ENCODE measurements at regions not wholly inside any gene's neighbourhood (a gene's known extent, or its start where the extent isn't known, plus 50 kb on each side); places are given as distances from the start of the nearest gene placed in this dataset.

DNA sequence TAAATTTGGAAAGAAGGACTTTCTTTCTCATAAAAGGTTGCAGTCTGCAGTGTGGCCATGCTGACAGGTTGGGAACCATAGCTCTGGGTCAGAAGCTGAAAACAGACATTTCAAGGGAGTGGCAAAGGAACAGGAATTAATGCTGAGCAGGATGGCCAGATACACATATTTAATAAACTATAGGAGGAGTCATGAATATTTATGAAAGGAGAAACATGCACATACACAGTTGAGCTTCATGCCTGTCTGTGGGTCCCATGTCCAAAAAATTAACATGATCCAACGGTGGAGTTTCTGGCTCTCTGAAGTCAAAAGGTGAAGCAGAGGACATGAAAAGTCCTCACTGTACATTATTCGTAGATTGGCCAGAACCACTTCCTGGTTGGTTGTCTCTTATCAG lies 2556.0 kb downstream of the PCDH9 start:
- H3K27me3 ChIP-seq (replicated peaks; ENCODE audit: control insufficient read depth, insufficient read depth, low read length) = no peaks in the 10 kb centered on the region
- TF ChIP-seq, protein P1, sequence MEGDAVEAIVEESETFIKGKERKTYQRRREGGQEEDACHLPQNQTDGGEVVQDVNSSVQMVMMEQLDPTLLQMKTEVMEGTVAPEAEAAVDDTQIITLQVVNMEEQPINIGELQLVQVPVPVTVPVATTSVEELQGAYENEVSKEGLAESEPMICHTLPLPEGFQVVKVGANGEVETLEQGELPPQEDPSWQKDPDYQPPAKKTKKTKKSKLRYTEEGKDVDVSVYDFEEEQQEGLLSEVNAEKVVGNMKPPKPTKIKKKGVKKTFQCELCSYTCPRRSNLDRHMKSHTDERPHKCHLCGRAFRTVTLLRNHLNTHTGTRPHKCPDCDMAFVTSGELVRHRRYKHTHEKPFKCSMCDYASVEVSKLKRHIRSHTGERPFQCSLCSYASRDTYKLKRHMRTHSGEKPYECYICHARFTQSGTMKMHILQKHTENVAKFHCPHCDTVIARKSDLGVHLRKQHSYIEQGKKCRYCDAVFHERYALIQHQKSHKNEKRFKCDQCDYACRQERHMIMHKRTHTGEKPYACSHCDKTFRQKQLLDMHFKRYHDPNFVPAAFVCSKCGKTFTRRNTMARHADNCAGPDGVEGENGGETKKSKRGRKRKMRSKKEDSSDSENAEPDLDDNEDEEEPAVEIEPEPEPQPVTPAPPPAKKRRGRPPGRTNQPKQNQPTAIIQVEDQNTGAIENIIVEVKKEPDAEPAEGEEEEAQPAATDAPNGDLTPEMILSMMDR (IDR thresholded peaks at IDR 0.05; ENCODE audit: insufficient read depth, low read length, poor library complexity, severe bottlenecking) = no peak
- H3K4me3 ChIP-seq (replicated peaks; ENCODE audit: low read depth, low read length) = no peak overlapping the region
- no peaks in the 10 kb centered on the region for H3K36me3 ChIP-seq (ENCODE audit: control insufficient read depth, insufficient read depth, low read length)
- no peak for DNase-seq (ENCODE audit: extremely low read depth, insufficient read length)

- no peak for DNase-seq (ENCODE audit: extremely low read depth, insufficient read length)
- H3K36me3 ChIP-seq (ENCODE audit: control insufficient read depth, insufficient read depth, low read length) = no peaks in the 10 kb centered on the region
- TF ChIP-seq, protein P1 (IDR thresholded peaks at IDR 0.05; ENCODE audit: insufficient read depth, low read length, poor library complexity, severe bottlenecking) = no peak
- H3K4me3 ChIP-seq (replicated peaks; ENCODE audit: low read depth, low read length) = no peak overlapping the region
- H3K27me3 ChIP-seq (replicated peaks; ENCODE audit: control insufficient read depth, insufficient read depth, low read length) = no peaks in the 10 kb centered on the region
Observed at GRCh38 chr13:64672751-64673150, 2557.4 kb downstream of the PCDH9 start.

DNA sequence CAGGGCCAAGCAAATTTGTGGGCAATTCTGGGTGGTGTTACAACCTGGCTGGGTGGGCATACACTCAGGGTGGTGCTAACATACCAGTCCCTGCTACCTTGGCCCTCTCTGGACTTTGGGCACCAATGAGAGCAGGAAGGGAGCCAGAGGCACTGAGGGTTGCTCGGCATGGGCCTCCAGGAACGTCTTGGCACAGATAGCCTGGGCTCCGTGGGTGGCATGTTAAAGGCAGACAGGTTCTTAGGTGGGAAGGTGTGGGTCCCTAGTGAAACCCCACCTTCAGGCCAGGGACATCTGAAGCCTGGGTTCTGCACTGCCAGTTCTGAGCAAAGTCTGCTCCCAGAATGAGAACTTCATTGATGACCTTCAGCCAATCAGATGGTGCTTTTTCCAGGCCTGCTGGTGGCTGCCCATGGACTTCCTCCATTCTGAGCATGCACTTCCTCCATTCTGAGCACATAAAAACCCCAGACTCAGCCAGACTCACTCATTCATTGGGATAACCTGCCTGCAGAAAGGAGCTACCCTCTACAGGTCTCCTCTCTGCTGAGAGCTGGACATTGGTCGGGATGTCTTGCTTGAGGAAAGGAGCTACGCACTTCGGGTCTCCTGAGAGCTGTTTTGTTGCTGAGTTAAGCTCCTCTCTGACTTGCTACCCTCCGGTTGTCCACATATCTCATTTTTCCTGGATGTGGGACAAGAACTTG lies 2567.1 kb downstream of the PCDH9 start:
- DNase-seq (ENCODE audit: extremely low read depth, insufficient read length) = no peak
- Histone ChIP-seq H3K4me3 (replicated peaks; ENCODE audit: low read depth, low read length) (no peak overlapping the region), H3K36me3 (ENCODE audit: control insufficient read depth, insufficient read depth, low read length) (no peaks in the 10 kb centered on the region), H3K27me3 (replicated peaks; ENCODE audit: control insufficient read depth, insufficient read depth, low read length) (no peaks in the 10 kb centered on the region)
- TF ChIP-seq, protein P1 (IDR thresholded peaks at IDR 0.05; ENCODE audit: insufficient read depth, low read length, poor library complexity, severe bottlenecking) = no peak

- no peak for DNase-seq (ENCODE audit: extremely low read depth, insufficient read length)
- Histone ChIP-seq H3K27me3 (replicated peaks; ENCODE audit: control insufficient read depth, insufficient read depth, low read length) (no peaks in the 10 kb centered on the region), H3K36me3 (ENCODE audit: control insufficient read depth, insufficient read depth, low read length) (no peaks in the 10 kb centered on the region), H3K4me3 (replicated peaks; ENCODE audit: low read depth, low read length) (no peak overlapping the region)
- TF ChIP-seq, protein P1 (IDR thresholded peaks at IDR 0.05; ENCODE audit: insufficient read depth, low read length, poor library complexity, severe bottlenecking) = no peak
Observed at GRCh38 chr13:64648293-64648692, 2581.8 kb downstream of the PCDH9 start.

GRCh38 chr13:64643066-64643465 lies 2587.1 kb downstream of the PCDH9 start:
- DNase-seq (ENCODE audit: extremely low read depth, insufficient read length) = no peak
- Histone ChIP-seq H3K36me3 (ENCODE audit: control insufficient read depth, insufficient read depth, low read length) (no peaks in the 10 kb centered on the region), H3K4me3 (replicated peaks; ENCODE audit: low read depth, low read length) (no peak overlapping the region), H3K27me3 (replicated peaks; ENCODE audit: control insufficient read depth, insufficient read depth, low read length) (no peaks in the 10 kb centered on the region)
- TF ChIP-seq, protein P1 (IDR thresholded peaks at IDR 0.05; ENCODE audit: insufficient read depth, low read length, poor library complexity, severe bottlenecking) = no peak

- H3K4me3 ChIP-seq (replicated peaks; ENCODE audit: low read depth, low read length) = no peak overlapping the region
- no peaks in the 10 kb centered on the region for H3K36me3 ChIP-seq (ENCODE audit: control insufficient read depth, insufficient read depth, low read length)
- no peaks in the 10 kb centered on the region for H3K27me3 ChIP-seq (replicated peaks; ENCODE audit: control insufficient read depth, insufficient read depth, low read length)
- no peak for DNase-seq (ENCODE audit: extremely low read depth, insufficient read length)
- TF ChIP-seq, protein P1 (IDR thresholded peaks at IDR 0.05; ENCODE audit: insufficient read depth, low read length, poor library complexity, severe bottlenecking) = no peak
Observed at GRCh38 chr13:64640002-64640401, 2590.1 kb downstream of the PCDH9 start.
